Prostate gland (tissue), 2 donors: ENCODE measurements at regions not wholly inside any gene's neighbourhood (a gene's known extent, or its start where the extent isn't known, plus 50 kb on each side); places are given as distances from the start of the nearest gene placed in this dataset.

ENCODE experiments used
- DNase-seq: peaks from one replicate; pipeline ENCODE4 v3.0.0-alpha.2; 2019; ENCODE audit warnings: low spot score
- H3K27ac ChIP-seq, 2 donors: fragments of 200-600 bp; sonication (generic); 2 replicates each; pipeline ENCODE4 v1.5.1; 2017 to 2019
- H3K27me3 ChIP-seq: fragments of 200-600 bp; sonication (generic); replicated peaks from 2 replicates; pipeline ENCODE4 v1.5.1; 2019; ENCODE audit not compliant: insufficient read depth
- H3K36me3 ChIP-seq, 2 donors: fragments of 200-600 bp; sonication (generic); 1 replicate in 1 of 2; 2 replicates in 1 of 2; pipeline versions ENCODE4 v1.5.1 to v1.8.1; 2017 to 2019
- H3K4me1 ChIP-seq: fragments of 200-600 bp; sonication (generic); replicated peaks from 2 replicates; pipeline ENCODE4 v1.5.1; 2019
- H3K4me3 ChIP-seq, 2 donors: fragments of 200-600 bp; sonication (generic); 2 replicates each; pipeline ENCODE4 v1.5.1; 2017 to 2019
- H3K9me3 ChIP-seq: fragments of 200-600 bp; sonication (generic); 2 replicates; pipeline ENCODE4 v1.5.1; 2017
- POLR2A ChIP-seq: fragments of 450-650 bp; IDR thresholded peaks from one replicate; pipeline ENCODE4 v1.6.1; 2016; ENCODE audit warnings: antibody characterized with exemption, mild to moderate bottlenecking
- POLR2AphosphoS5 ChIP-seq: sonication (generic); formaldehyde crosslinking; IDR thresholded peaks from one replicate; pipeline ENCODE4 v1.6.1; 2017; ENCODE audit warnings: antibody characterized with exemption
- WGBS: methylation state at CpG from one replicate; pipeline ENCODE4 v1.1.5; 2018; 5-methylcytosine and 5-hydroxymethylcytosine counted together
- intact Hi-C: fragments of 100-400 bp; cut with DNase I; formaldehyde crosslinking; loops from one replicate; pipeline ENCODE4 v1.14.2; 2022
- TF ChIP-seq, protein P1 (sequence below), 4 experiments: fragments of 200-600 bp in 2 of 4; fragments of 450-650 bp in 2 of 4; sonication (generic) in 2 of 4; IDR thresholded peaks; 1 replicate in 3 of 4; 2 replicates in 1 of 4; pipeline ENCODE4 v1.5.1; 2016 to 2019; ENCODE audit warnings: antibody characterized with exemption in 4 of 4, mild to moderate bottlenecking in 2 of 4, moderate library complexity in 2 of 4

DNA sequence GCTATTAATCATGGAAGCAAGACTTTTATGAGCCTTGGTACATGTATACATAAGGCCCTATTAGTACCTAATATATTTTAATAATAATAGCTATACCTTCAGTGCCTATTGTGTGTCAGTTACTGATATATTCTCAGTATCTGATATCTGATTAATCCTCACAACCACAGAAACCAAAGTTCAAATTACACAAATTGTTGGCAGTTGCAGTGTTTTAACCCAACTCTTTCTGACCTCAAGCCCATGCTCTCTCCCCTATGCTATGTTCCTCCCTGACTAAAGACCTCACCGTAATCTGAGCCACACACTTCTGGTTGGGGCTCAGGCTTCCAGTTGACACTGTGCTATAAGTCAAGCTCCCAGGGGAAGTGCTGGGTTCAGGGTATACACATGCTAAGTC is 214.4 kb downstream of the SPTSSA start:
- H3K27me3 ChIP-seq: no peaks in the 10 kb centered on the region
- TF ChIP-seq POLR2AphosphoS5 (no peak), POLR2A (no peak)
- TF ChIP-seq, protein P1, sequence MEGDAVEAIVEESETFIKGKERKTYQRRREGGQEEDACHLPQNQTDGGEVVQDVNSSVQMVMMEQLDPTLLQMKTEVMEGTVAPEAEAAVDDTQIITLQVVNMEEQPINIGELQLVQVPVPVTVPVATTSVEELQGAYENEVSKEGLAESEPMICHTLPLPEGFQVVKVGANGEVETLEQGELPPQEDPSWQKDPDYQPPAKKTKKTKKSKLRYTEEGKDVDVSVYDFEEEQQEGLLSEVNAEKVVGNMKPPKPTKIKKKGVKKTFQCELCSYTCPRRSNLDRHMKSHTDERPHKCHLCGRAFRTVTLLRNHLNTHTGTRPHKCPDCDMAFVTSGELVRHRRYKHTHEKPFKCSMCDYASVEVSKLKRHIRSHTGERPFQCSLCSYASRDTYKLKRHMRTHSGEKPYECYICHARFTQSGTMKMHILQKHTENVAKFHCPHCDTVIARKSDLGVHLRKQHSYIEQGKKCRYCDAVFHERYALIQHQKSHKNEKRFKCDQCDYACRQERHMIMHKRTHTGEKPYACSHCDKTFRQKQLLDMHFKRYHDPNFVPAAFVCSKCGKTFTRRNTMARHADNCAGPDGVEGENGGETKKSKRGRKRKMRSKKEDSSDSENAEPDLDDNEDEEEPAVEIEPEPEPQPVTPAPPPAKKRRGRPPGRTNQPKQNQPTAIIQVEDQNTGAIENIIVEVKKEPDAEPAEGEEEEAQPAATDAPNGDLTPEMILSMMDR (IDR thresholded peaks at IDR 0.05): no peak
- WGBS: 91% methylated on average over 1 of the region's 1 CpG

DNA sequence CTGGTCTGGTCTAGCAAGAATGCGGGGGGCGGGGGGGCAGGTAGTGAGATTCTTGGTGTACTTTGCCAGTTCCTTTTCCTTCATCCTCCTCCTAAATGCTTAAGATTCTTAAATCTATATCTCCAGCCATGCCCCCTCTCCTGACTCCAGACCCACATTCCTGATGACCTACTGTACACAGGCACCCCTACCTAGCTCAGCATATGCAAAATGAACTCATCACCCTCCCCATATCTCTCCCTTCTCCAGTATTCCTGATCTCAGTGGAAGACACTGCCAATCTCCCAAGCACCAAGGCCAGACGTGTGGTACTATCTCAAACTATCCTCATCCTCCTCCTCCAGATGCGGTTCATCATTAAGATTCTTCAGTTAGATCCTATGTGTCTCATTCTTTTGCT is 215.8 kb downstream of the SPTSSA start:
- 95% methylated on average over 4 of the region's 4 CpGs for WGBS
- DNase-seq: no peak
- Histone ChIP-seq H3K27me3 (no peaks in the 10 kb centered on the region), H3K27ac (no peak overlapping the region), H3K4me3 (no peak overlapping the region), H3K36me3 (no peaks in the 10 kb centered on the region), H3K4me1 (no peaks in the 10 kb centered on the region), H3K9me3 (no peaks in the 10 kb centered on the region)
- intact Hi-C loops: no loop called here
- TF ChIP-seq POLR2A (no peak), POLR2AphosphoS5 (no peak)
- TF ChIP-seq, protein P1 (IDR thresholded peaks at IDR 0.05): no peak

More for the DNA sequence above, 214.4 kb downstream of the SPTSSA start:
- Histone ChIP-seq H3K4me3 (no peak overlapping the region), H3K27ac (no peak overlapping the region), H3K36me3 (no peaks in the 10 kb centered on the region), H3K4me1 (no peaks in the 10 kb centered on the region), H3K9me3 (no peaks in the 10 kb centered on the region)
- no peak for DNase-seq
- intact Hi-C loops: no loop called here

DNA sequence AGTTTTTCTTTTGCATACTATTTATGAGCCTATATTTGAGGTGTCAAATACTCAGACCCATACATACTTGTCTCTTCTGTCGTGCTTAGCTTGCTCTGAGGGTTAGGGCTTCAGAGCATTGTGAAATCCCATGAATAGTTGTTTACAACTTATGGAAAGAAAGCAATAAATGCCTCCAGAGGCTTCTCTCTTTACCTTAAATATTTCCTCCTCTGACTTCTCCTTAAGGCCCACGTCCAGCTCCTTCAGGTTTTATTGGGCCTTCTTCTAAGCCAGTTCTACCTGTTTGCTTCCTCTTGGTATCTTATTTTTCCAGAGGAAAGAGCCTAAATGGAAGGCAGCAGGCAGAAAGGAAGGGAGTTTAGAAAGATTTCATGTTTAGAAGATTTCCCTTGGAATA is 218.6 kb downstream of the SPTSSA start:
- DNase-seq: no peak
- WGBS: 50% methylated on average over 2 of the region's 2 CpGs
- H3K27me3 ChIP-seq: no peaks in the 10 kb centered on the region
- intact Hi-C loops: no loop called here
- no peak overlapping the region for H3K27ac ChIP-seq
- no peaks in the 10 kb centered on the region for H3K4me1 ChIP-seq
- no peak overlapping the region for H3K4me3 ChIP-seq
- TF ChIP-seq POLR2A (no peak), POLR2AphosphoS5 (peak; percentile 31)
- no peaks in the 10 kb centered on the region for H3K36me3 ChIP-seq
- no peaks in the 10 kb centered on the region for H3K9me3 ChIP-seq

DNA sequence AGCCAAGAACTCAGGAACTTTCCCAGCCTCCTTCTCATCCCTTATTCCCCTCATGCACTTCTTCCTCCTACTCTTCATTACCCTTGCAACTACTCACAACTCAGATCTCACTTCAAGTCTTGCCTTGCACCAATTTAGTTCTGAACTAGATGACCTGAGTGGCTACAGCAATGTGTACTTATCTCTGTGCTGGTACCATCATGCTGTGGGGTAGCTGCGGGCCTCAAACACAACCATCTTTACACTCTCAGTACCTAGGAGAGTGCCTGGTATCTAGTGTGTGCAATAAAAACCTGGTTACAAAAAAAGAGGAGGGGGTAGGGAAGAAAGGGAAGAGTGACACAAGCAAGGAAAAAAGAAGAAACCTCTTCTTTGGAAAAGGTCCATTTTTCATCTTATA is 219.0 kb downstream of the SPTSSA start:
- TF ChIP-seq POLR2AphosphoS5: no peak
- no peak for TF ChIP-seq POLR2A
- TF ChIP-seq, protein P1 (IDR thresholded peaks at IDR 0.05): no peak
- Histone ChIP-seq H3K27ac (no peak overlapping the region), H3K27me3 (no peaks in the 10 kb centered on the region), H3K4me1 (no peaks in the 10 kb centered on the region), H3K9me3 (no peaks in the 10 kb centered on the region), H3K4me3 (no peak overlapping the region), H3K36me3 (no peaks in the 10 kb centered on the region)
- intact Hi-C loops: no loop called here
- 71% methylated on average over 1 of the region's 1 CpG for WGBS
- no peak for DNase-seq

DNA sequence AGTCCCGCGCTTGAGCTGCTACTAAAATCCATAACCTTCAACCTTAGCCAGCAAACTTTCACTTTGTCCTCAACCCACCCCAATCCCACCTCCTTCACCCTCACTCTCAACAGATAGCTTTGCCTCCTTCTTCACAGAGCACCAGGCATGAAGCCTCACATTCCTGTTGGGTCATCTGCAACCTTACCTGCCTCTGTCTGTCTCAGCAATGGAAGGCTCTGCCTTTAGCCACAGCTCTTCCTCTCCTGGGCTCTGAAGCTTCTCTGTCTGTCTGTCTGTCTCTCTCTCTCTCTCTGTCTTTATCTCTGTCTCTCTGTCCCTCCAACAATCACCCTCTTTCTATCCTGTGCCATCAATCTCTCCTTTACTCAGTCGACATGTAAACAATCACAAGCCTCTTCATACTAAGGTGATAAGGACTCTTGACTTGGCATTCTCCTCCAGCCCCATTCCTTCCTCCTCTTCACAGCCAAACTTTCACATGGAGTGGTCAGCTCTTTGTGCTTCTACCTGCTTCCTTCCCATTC is 220.8 kb downstream of the SPTSSA start:
- Histone ChIP-seq H3K9me3 (no peaks in the 10 kb centered on the region), H3K27ac (no peak overlapping the region), H3K36me3 (no peaks in the 10 kb centered on the region), H3K4me1 (no peaks in the 10 kb centered on the region), H3K27me3 (no peaks in the 10 kb centered on the region), H3K4me3 (no peak overlapping the region)
- no peak for DNase-seq
- WGBS: 96% methylated on average over 3 of the region's 3 CpGs
- intact Hi-C loops: no loop called here
- TF ChIP-seq POLR2AphosphoS5: no peak
- TF ChIP-seq POLR2A: no peak
- TF ChIP-seq, protein P1 (IDR thresholded peaks at IDR 0.05): no peak
